Endothelial cell of hepatic sinusoid (primary cell): ENCODE measurements at regions not wholly inside any gene's neighbourhood (a gene's known extent, or its start where the extent isn't known, plus 50 kb on each side); places are given as distances from the start of the nearest gene placed in this dataset.

Experiments used
- in situ Hi-C: cut with HindIII; loops from 2 replicates; pipeline ENCODE4 v1.10.0; 2017; ENCODE audit warnings: low sequenced_read_pairs

DNA sequence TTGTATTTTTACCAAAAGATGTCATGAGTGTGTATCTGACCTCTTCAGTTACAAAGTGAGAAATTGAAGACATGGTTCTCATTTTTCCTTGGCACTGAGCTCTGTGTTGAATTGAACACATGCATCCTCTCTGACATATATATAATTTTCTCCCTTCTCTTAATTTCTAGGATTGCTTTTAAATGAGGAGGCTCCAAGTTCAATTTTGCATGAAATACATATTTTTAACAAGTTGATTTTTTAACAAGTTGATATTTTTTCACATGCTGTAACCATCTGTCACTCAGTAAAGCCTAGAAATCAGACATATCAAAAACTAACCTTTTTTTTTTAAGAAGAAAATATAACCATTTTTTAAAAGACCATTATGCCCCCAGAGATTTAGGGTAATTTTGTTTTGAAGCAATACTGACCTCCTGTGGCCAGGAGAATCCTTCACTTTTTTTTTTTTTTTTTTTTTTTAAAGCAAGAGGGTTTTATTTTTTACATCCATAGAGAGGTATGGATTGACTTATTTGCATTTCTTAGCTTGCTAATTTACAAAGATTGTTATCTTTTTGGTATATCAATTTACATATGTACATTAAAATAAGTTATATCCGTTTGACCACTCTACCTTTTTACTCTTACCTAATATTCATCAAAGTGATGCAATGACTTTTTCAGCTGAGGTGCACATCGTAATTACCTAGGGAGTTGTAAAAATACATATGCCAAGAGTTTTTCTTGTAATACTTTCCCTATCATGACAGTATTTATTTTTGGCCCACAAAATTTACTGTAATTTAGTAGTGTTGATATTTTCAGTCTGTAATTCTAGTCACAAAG, 161.8 kb downstream of the SOCS6 start:
- in situ Hi-C loops, result no loop called here

DNA sequence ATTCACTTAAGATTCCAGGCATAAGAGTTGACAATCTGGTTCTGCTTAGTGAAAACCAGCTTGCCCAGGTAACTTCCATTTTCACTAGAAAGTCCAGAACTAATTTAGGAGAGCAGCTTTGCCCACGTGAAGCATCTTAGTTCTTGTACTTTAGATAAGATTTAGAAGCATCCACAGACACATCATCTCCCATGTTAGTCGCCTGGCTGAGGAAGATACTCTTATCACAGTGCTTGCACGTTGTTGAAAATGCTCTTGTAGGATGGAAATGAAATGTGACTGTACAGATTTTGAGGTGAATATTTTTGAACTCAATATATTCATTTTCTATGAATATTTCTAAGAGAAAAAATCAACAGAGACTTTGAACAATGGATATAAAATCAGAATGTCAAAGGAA, 159.7 kb downstream of the SOCS6 start:
- in situ Hi-C loops, result loop anchor here (25.0 kb wide), 1 partner anchor 236 kb away; the partner anchor contains the start of gene RTTN

DNA sequence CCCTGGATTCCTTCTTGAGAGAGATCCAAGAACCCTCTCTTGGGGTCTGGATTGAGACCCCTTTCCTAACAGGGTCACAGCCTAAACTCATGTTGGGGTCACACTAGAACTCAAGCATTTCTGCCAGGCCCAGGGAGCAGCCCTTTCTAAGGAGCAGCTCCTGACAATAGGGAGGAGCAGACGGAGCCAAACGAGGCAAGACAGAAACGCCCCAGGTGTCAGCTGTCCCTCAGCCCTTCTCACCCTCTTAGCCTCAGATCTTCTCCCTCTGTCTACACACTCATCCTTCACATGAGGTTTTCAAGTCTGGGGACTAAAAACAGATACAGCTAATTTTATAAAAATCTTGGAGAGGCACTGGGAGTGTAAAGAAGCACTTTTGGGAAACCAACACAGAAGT, 157.2 kb downstream of the SOCS6 start:
- in situ Hi-C loops, result loop anchor here (25.0 kb wide), 1 partner anchor 234 kb away; the partner anchor contains the start of gene RTTN

DNA sequence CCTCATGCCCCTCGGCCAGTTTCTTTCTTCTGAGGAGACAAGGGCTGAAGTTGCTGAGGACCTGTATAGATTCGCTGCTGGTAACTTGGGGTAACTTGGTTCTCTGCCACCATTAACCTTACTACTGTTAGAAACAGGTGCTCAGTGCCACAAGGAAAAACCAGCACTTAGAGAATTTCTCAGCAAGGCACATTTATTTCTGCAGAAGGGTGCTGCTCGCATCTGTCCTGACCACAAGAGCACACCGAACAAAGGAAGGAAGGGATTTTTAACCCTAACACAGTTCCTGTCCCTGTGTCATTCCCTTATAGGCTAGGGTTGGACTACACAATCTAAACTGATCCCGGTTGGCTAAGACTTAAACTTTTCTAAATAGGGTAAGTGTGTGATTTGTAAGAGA, 154.1 kb downstream of the SOCS6 start:
- in situ Hi-C loops, result loop anchor here (25.0 kb wide), 1 partner anchor 231 kb away; the partner anchor contains the start of gene RTTN

DNA sequence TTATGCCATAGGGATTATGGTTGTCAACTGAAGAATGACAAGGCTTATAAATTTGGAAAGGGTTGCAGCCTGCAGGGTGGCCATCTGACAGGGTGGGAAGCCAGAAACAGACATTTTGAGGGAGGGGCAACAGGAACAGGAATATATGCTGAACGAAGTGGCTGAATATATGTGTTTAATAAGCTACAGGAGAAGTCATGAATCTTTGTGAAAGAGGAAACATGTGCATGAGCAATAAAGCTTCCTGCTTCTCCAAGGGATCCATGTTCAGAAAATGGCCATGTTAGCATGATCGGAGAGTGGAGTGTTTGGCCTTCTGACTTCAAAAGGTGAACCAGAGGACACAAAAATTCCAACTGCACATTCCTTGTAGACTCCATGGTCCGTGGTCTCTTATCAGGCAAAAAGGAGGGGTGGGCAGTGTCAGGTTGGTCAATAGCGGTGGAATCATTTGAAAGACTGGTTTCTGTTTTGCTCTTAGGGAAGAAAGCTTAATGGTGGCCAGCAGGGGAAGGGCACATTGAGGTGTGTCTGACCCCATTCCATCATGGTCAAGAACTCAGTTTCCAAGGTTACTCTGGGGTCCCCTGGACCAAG, 144.1 kb downstream of the SOCS6 start:
- in situ Hi-C loops, result loop anchor here (25.0 kb wide), 1 partner anchor 221 kb away; the partner anchor contains the start of gene RTTN

DNA sequence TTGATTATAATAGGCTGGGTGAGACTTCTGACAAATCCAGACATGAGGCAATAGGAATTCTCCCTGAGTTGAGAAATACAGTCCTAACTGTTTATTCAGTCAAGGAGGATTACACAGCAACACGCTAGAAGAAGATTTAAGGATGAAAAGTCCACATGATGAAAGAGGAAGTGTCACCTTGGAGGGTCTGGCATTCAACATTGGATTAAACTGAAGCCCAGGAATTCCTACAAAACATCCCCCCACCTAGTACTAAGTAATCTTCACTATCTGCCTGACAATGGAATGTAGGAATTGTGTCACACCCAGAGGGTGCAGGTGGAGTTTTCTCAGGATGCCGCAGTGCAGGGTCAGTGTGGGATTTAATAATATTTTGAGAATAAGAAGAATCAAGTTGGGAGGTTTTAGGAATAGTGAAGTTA, 142.4 kb downstream of the SOCS6 start:
- in situ Hi-C loops, result loop anchor here (25.0 kb wide), 1 partner anchor 219 kb away; the partner anchor contains the start of gene RTTN

DNA sequence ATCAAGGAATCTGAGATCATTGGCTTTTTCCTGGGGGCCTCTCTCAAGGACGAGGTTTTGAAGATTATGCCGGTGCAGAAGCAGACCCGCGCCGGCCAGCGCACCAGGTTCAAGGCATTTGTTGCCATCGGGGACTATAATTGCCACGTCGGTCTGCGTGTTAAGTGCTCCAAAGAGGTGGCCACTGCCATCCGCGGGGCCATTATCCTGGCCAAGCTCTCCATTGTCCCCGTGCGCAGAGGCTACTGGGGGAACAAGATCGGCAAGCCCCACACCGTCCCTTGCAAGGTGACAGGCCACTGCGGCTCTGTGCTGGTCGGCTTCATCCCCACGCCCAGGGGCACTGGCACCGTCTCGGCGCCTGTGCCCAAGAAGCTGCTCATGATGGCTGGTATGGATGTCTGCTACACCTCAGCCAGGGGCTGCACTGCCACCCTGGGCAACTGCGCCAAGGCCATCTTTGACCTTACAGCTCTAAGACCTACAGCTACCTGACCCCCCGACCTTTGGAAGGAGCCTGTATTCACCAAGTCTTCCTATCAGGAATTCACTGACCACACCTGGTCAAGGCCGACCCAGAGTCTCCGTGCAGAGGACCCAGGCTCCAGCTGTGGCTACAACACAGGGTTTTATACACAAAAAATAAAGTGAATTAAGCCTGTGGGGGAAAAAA, 141.8 kb downstream of the SOCS6 start:
- in situ Hi-C loops, result loop anchor here (25.0 kb wide), 1 partner anchor 218 kb away; the partner anchor contains the start of gene RTTN

DNA sequence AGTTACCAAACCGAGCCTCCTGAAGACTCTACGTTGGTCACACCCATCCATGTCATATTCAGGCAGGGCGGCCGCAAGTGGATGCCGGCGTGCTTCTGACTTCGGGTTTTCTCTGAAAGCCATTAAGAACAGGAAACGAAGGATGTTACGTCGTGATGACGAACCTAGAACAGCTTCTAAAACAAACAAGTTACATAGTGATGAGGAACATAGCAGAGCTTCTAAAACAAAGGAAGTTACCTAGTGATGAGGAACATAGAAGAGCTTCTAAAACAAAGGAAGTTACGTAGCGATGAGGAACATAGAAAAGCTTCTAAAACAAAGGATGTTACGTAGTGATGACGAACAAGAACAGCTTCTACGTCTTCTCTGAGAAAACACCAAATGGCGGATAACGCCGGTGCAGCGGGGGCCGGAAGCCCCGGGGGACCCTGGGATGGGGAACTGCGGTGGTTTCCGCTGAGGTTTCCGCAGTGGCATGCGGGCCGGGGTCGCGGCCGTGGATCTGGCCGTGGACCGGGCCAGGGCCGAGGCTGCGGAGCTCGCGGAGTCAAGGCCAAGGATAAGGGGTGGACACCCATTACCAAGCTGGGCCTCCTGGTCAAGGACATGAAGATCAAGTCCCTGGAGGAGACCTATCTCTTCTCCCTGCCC, 141.1 kb downstream of the SOCS6 start:
- in situ Hi-C loops, result loop anchor here (25.0 kb wide), 1 partner anchor 218 kb away; the partner anchor contains the start of gene RTTN

DNA sequence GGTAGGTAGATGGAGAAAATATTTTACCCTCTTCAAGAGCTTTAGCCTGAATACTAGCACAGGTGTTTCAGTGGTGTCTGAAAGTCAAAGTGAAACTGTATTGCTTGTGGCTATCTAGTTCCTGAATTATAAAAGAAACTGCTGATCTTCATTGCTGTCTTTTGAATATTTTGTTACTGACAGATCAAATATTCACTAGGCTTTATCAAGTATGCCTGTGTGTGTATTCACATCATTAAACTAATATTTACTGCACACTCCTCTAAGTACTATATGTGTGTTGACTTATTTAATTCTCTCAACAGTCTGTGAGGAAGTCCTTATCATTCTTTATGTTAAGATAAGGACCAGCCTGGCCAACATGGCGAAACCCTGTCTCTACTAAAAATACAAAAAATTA, 139.6 kb downstream of the SOCS6 start:
- in situ Hi-C loops, result loop anchor here (25.0 kb wide), 1 partner anchor 216 kb away; the partner anchor contains the start of gene RTTN

DNA sequence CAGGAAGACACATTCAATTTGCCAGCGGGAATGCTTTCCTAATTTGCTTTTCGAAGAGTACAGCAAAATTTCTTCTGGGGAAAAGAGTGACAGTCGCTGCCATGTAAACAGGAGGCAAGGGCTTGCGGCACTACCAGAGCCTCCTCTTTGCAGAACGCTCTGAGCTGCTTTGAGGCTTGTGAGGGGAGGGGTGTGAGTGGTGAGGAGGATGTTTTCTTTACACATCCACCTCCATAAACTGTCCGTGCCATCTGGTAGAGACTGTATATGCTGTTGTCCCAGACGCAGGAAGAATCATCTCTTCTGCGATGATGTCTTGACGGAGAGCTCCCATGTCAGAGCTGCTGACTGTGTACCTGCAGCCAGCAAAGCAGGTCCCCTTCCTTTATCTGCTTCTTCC, 138.0 kb downstream of the SOCS6 start:
- in situ Hi-C loops, result loop anchor here (25.0 kb wide), 1 partner anchor 215 kb away; the partner anchor contains the start of gene RTTN

DNA sequence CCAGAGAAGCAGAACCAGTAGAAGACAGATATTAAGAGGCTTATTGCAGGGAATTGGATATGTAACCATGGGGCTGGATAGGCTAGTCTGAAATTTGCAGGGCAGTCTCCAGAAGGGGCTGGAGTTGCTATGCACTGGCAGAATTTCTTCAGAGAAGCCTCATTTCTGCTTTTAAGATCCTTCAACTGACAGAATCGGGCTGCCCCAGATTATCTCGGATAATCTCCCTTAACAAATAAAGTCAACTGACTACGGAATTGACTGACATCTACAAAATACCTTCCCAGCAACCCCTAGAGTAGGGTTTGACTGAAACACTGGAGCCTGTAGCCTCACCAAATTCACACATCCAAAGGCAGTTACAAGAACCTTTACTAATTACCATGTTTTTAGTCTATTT, 136.4 kb downstream of the SOCS6 start:
- in situ Hi-C loops, result loop anchor here (25.0 kb wide), 1 partner anchor 213 kb away; the partner anchor contains the start of gene RTTN

DNA sequence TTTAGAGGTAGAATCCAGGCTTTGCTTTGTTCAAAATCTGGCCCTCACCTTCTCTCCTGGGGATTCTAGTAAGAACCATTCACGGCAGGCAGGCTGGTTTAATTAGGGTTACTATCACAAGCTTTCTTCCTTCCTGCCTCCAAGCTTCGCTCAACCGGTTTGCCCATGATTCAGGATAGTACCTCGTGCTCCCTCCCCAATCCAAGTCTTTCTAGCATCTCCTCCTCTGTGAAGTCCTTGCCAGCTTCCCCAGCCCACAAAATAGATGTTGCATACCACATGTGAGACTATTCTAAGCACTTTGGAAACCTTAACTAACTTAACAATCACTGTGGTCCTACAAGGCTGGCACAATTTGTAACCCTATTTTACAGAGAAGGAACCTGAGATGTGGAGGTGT, 135.1 kb downstream of the SOCS6 start:
- in situ Hi-C loops, result no loop called here

DNA sequence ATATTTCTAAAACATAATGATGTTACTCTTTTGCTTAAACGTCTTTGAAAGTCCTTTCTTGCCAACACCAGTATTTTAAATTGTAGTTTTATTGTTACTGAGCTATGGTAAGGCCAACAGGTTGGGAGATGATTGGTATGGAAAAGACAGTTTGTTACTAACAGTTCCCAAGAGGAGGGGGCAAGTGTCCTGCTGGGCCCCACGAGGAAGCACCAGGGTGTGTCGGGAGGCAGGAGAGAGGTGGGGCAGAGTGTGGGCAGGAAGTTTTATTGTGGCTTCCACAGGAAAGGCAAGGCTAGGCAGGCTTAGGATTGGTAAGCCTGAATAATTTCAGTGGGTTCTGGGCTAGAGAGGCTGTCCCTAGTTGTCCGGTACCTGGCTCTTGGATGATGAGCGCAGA, 134.3 kb downstream of the SOCS6 start:
- in situ Hi-C loops, result no loop called here

DNA sequence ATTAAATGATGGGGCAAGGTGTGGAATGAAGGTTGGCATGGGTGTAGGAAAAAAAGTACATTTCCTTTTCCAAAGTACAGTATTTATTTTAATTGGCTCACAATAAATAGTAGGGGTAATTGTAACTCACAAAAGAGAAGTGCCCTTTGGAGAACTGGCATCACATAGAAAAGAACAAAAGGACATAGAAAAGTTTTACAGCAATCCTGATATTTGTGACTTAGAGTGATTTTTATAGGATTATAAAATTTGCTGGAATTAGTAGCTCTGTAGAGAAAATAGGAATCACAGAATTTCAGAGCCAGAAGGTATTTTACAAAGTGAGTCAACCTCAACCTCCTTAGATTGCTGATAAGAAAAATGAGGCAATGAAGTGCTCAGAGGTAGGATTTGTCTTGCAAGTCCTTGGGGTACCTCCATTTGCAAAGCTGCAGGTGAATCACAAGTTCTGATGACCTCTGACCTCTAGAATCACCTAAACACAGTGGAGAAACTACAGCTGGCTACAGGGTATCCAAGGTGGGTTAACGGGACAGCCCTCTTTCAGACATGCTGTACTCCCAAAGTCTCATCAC, 133.6 kb downstream of the SOCS6 start:
- in situ Hi-C loops, result no loop called here

DNA sequence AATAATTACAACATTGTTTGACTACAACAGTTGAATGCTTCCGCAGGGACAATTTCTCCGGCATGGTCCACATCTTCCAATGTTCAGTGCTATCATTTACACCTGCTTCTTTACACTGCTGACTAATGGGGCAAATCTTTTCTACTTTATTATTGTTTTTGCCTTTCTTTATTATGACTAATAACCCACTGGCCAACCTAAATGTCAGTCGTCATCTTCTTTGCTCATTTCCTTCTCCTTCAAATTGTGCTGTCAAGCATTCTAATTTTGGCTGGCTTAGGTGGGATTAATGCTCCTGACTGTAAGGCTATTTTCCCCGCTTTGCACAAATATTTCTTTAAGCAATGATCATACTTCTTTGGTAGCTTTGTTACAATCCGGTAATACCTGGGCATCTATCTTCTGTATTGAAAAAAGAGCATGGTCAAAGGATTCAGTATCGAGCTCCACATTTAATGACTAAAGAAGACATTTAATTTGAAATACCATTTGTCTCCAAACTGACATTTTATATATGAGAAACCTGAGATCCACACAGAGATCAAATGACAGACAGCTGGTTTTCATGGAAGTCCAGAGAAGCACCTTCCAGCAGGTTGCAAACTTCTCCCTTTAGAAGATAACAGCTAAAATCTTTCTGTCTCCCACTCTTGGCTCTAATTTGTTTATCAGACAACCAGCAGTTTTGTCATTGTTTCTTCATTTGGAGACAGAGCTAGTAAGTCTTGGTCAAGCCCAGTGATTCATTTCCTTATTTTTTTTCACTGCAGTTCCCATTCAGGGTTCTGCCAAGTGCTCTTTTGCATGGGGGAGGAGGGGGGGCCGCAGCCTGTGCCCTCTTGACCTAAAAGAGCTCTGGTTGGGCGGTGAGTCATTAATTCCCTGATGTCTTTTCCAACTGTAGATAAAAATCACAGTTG, 132.9 kb downstream of the SOCS6 start:
- in situ Hi-C loops, result no loop called here

DNA sequence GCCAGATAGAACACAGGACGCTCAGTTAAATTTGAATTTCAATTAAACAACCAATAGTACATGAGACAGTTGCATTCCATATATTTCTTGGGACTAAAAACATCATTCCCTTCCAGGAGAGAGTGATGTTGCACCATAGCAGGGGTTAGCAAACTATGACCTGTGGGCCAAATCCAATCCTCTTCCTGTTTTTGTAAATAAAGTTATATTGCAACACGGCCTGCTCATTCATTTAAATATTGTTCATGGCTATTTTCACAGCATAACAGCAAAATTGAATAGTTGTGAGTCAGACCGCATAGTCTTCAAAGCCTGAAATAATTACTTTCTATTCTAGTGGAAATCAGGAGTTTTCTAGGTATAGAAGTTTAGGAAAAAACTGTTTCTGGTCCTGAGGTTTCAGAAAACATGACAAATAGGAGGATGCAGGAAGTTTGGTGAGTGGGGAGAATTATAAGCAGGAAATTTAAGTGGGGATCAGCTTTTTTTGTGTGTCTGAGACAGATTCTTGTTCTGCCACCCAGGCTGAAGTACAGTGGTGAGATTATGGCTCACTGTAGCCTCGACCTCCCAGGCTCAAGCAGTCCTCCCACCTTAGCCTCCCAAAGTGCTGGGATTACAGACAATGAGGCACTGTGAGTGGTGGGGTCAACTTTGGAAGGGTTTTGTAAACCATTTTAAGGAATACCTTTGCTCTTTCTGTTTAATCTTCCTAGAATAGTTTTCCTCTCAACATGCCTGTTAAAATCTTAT, 131.5 kb downstream of the SOCS6 start:
- in situ Hi-C loops, result no loop called here

DNA sequence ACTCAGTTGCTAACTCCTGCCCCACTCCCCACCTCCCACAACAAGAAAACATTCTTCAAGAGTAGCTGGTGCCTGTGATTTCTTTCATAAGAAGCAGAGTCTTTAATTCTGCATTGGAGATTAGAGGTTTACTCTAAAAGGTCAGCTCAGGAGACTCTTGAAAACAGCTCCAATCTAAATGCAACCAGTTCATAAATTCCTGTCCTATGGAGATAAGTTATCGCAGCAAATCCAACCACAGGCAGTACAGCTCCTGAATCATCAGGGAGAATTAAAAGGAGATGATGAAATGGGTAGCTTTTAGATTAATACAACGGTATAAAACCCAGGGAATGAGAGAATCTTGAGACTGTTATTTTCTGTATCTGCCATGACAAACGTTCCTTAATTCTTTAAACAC, 130.7 kb downstream of the SOCS6 start:
- in situ Hi-C loops, result no loop called here

DNA sequence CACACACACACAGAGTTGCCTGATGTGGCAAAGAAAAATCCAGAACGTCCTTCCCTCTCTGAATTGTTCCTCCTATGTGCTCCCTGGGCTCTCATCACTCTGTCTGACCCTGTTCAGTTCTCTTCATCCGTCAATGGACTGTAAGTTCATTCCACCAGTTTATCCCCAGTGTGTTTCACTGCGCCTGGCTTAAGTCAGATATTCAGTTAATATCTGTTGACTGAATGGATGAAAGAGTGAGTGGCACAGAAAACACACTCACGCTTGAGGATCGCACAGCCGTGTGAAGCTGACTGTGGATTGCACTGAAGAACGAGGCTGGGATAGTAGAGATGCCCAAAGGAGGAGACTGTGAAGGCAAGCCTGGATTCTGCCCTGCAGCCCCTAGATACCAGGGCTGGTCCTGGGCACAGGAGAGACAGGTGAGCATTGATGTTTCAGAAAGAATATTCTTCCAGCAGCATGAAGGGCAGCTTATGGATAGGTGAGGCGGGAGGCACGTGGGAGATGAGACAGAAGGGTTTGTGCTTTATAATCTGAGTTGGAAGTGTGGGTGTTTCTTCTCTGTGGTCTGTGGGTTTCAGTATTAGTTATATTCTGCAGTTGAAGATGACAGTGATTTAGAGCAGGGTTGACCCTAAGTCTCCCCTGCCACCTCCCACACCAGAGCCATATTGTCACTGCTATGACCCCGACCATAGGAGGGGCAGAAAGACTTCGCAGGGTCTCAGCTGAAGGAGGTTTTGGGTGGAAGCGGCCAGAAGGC, 129.9 kb downstream of the SOCS6 start:
- in situ Hi-C loops, result no loop called here
